ENCODE measurements at regions not wholly inside any gene's neighbourhood (a gene's known extent, or its start where the extent isn't known, plus 50 kb on each side); places are given as distances from the start of the nearest gene placed in this dataset.

DNA sequence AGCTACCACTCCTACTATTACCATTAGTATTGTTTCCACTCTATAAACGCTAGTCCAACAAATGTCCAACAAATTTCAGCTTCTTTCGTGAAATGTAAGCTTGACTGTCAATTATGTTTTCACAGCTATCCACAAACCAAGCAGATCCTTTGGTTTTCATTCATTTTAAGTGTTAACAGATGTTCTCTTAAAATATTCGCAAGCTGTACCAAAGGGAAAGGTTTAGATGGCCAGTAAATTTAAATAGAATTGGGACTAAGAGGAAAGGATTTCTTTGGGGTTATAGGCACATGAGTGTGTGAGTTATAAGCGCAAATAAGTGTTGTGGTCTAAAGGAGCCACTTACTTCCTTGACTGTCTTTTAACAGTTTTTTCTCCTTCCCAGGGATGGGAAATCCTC is 136.8 kb upstream of the ADRA1B start:
- Histone ChIP-seq H3K27me3 (ENCODE audit: insufficient read depth, low read depth) (no peaks in the 10 kb centered on the region), H2AFZ (ENCODE audit: low read depth) (no peak overlapping the region), H3K27ac (no peak overlapping the region), H3K36me3 (ENCODE audit: insufficient read depth) (no peaks in the 10 kb centered on the region), H4K20me1 (ENCODE audit: insufficient read depth) (no peaks in the 10 kb centered on the region), H3K9ac (no peak overlapping the region), H3K4me3 (IDR thresholded peaks at IDR 0.05; ENCODE audit: insufficient read depth, low read depth, low read length) (no peak overlapping the region), H3K4me2 (no peak overlapping the region), H3K79me2 (ENCODE audit: insufficient read depth, low read depth) (no peaks in the 10 kb centered on the region), H3K4me1 (ENCODE audit: low read depth, poor library complexity, severe bottlenecking) (no peaks in the 10 kb centered on the region)
- TF ChIP-seq CTCF (conservative IDR thresholded peaks at IDR 0.05; ENCODE audit: low read depth, low read length) = no peak

- H3K9ac ChIP-seq = no peak overlapping the region
- no peak overlapping the region for H3K27ac ChIP-seq
- no peaks in the 10 kb centered on the region for H4K20me1 ChIP-seq (ENCODE audit: insufficient read depth)
- H2AFZ ChIP-seq (ENCODE audit: low read depth) = no peak overlapping the region
- TF ChIP-seq CTCF (conservative IDR thresholded peaks at IDR 0.05; ENCODE audit: low read depth, low read length) = no peak
- no peak overlapping the region for H3K4me2 ChIP-seq
- H3K4me3 ChIP-seq (IDR thresholded peaks at IDR 0.05; ENCODE audit: insufficient read depth, low read depth, low read length) = no peak overlapping the region
- H3K27me3 ChIP-seq (ENCODE audit: insufficient read depth, low read depth) = no peaks in the 10 kb centered on the region
- no peaks in the 10 kb centered on the region for H3K79me2 ChIP-seq (ENCODE audit: insufficient read depth, low read depth)
- no peaks in the 10 kb centered on the region for H3K36me3 ChIP-seq (ENCODE audit: insufficient read depth)
- no peaks in the 10 kb centered on the region for H3K4me1 ChIP-seq (ENCODE audit: low read depth, poor library complexity, severe bottlenecking)
Observed at GRCh38 chr5:159780246-159780645, 136.0 kb upstream of the ADRA1B start.

DNA sequence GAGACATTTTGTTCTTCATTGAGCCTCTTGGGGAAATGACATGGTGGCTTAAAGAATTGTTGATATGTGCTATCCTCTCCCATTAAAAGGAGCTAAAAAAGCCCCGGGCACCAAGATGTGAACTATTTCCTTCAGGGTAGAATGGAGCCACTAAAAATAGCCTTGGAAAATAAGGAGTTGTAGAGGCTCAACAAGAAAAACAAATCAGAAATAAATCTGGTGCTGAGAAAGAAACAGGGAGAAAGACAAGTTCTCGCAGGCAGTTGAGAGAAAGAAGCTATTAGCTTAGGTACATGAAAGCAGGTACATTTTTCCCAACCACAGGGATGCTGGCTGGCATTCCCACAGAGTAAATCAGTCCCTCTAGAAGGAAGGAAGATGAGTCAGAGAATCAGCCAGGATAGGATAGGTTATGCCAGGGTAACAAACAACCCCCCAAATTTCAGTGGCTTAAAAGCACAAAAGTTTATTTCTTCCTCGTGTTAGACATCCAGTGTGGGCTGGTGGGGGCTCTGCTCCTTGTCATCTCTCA is 134.6 kb upstream of the ADRA1B start:
- no peak for TF ChIP-seq CTCF (conservative IDR thresholded peaks at IDR 0.05; ENCODE audit: low read depth, low read length)
- no peak overlapping the region for H3K4me2 ChIP-seq
- no peaks in the 10 kb centered on the region for H3K27me3 ChIP-seq (ENCODE audit: insufficient read depth, low read depth)
- no peaks in the 10 kb centered on the region for H3K79me2 ChIP-seq (ENCODE audit: insufficient read depth, low read depth)
- no peak overlapping the region for H3K4me3 ChIP-seq (IDR thresholded peaks at IDR 0.05; ENCODE audit: insufficient read depth, low read depth, low read length)
- no peak overlapping the region for H3K9ac ChIP-seq
- H3K36me3 ChIP-seq (ENCODE audit: insufficient read depth) = no peaks in the 10 kb centered on the region
- H3K4me1 ChIP-seq (ENCODE audit: low read depth, poor library complexity, severe bottlenecking) = no peaks in the 10 kb centered on the region
- H4K20me1 ChIP-seq (ENCODE audit: insufficient read depth) = no peaks in the 10 kb centered on the region
- H2AFZ ChIP-seq (ENCODE audit: low read depth) = no peak overlapping the region
- H3K27ac ChIP-seq = no peak overlapping the region

DNA sequence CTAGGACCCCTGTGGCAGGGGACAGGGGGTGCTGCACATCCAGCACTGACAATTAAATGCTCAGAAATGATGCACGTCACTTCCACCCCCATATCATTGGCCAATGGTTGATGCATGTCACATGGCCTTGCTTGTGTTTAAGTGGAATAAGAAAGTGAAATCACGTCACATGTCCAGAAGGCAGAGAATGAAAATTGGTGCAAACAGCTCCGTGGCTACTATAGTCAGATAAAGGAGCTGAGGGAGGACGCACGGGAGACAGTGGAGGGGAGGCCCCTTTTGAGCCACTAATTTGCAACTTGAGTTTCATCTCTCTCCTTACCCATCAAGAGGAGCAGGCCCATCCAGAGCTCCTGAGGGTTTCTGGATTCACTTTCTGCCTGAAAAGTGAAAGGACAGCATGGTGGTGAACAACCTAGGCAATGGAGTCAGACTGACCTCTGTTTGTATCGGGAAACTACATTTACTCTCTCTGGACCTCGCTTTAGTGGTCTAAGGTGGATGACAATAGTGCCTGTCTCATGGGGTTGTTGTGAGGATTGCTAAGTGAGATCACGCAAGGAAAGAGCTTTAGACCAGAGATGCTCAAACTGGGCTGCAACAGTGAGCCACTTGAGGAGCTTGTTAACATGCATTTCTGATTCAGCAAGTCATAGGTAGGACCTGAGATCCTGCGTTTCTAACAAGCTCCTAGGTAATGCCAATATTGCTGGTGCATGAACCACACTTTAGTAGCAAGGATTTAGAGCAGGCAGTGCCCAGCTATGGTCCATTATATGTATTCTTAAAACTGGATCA is 133.9 kb upstream of the ADRA1B start:
- Histone ChIP-seq H3K4me2 (no peak overlapping the region), H3K36me3 (ENCODE audit: insufficient read depth) (no peaks in the 10 kb centered on the region), H3K27ac (no peak overlapping the region), H3K9ac (no peak overlapping the region), H4K20me1 (ENCODE audit: insufficient read depth) (no peaks in the 10 kb centered on the region), H3K79me2 (ENCODE audit: insufficient read depth, low read depth) (no peaks in the 10 kb centered on the region), H3K27me3 (ENCODE audit: insufficient read depth, low read depth) (no peaks in the 10 kb centered on the region), H3K4me1 (ENCODE audit: low read depth, poor library complexity, severe bottlenecking) (no peaks in the 10 kb centered on the region), H3K4me3 (IDR thresholded peaks at IDR 0.05; ENCODE audit: insufficient read depth, low read depth, low read length) (no peak overlapping the region), H2AFZ (ENCODE audit: low read depth) (no peak overlapping the region)
- TF ChIP-seq CTCF (conservative IDR thresholded peaks at IDR 0.05; ENCODE audit: low read depth, low read length) = no peak

Measured in KMS-11 (cell line).